NCI-H69 (cell line): ENCODE measurements at regions not wholly inside any gene's neighbourhood (a gene's known extent, or its start where the extent isn't known, plus 50 kb on each side); places are given as distances from the start of the nearest gene placed in this dataset.
"Not testable (repeated sequence)": the region's sequence is repeated elsewhere in the genome, so short reads cannot be mapped to it uniquely, and the experiment has no call there.

Experiments used
- DNase-seq: peaks from one replicate; lab custom pipeline; 2025; lab: John Stamatoyannopoulos, UW

DNA sequence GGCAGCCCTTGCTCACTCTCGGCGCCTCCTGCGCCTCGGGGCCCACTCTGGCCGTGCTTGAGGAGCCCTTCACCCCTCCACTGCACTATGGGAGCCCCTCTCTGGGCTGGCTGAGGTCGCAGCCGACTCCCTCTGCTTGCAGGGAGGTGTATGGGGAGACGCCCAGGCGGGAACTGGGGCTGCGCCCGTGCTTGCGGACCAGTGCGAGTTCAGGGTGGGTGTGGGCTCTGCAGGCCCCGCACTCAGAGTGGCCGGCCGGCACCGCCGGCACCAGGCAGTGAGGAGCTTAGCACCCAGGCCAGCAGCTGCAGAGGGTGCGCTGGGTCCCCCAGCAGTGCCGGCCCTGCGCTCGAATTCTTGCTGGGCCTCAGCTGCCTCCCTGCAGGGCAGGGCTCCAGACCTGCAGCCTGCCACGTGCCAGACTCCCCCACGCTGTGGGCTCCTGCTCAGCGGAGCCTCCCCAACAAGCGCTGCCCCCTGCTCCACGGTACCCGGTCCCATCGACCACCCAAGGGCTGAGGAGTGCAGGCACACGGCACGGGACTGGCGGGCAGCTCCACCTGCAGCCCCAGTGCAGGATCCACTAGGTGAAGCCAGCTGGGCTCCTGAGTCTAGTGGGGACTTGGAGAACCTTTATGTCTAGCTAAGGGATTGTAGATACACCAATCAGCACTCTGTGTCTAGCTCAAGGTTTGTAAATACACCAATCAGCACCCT is 54.0 kb upstream of the WWC2 start:
- not testable (repeated sequence) for DNase-seq

DNA sequence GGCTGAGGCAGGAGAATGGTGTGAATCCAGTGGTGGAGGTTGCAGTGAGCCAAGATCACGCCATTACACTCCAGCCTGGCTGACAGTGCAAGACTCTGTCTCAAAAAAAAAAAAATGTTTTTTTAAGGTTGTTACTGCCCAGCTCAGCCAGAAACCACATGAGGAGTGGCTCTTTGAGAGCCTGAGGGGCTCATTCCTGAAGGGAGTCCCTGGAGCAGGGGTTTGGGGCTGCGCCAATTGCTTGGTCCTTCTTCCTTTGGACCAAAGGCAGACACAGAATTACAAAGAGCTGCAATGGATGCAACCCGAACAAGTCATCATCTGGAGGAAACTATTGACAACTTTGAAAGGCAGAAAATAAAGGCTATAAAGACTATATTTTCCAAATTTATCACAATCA is 60.6 kb upstream of the WWC2 start:
- no peak for DNase-seq

DNA sequence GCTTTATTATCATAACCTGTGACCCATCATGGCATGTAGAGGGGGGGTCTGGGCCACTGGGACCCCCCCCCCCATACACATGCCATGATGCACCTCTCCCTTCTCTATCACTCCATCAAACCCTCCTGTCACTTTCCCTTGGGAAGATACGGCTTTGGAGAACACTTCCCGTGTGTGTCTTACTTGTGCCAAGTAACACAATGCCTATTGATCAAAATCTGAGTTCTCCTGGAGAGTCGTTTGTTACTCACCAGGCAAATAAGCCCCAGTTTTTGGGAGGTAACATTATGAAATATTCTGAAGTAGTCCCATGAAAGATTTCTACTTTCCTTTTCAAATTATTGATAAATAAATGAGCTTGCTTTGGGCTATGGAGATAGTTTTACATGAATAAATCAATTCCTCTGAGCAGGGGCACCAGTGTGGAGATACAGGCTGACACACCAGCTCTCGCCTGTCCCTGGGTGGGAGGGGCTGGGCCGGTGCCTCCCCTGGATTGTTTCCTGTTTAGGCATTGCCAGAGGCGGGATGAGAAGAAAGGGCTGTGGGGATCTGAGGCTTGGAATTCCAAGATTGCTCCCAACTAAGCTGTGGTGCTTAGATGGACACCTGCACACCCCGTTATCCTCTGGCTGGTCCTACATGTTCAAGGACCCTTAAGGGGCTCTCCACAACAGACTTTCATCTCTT is 63.2 kb upstream of the WWC2 start:
- no peak for DNase-seq

DNA sequence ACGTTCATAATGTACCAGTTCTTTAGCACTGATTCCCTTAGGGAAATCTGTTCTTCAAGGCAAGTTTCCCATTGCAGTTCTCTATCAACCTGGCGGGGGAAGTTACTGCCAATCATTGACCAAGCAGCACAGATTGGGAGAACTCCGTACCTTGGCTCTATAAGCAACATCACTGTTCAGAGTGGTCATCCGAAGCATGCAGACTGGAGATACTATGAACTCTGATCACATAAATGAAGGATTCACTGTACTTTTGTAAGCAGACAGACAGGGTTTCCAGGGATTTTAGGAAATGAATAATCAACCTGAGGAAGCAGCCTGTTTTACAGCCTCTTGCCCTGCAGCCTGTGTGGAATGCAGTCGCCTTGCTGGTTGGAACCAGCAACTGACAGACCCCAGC is 63.8 kb upstream of the WWC2 start:
- DNase-seq = no peak

DNA sequence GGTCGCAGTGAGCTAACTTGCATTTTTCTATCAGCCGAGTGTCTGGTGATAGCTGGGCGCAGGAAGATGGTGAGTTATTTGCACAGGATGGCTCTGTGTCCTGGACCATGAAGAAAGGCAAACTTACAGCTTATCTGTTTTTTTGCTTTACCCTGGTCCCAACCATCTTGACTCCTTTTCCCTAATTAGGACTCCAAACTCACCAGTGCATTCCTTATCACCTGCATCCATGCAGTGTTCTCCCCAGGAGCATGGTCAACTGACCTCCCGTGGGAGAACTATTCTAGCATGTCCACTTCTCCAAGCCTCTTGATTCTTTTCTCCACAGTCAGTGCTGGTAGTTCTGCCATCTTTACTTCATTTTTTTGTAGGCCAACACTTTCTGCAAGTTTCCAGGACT is 68.2 kb upstream of the WWC2 start:
- no peak for DNase-seq

DNA sequence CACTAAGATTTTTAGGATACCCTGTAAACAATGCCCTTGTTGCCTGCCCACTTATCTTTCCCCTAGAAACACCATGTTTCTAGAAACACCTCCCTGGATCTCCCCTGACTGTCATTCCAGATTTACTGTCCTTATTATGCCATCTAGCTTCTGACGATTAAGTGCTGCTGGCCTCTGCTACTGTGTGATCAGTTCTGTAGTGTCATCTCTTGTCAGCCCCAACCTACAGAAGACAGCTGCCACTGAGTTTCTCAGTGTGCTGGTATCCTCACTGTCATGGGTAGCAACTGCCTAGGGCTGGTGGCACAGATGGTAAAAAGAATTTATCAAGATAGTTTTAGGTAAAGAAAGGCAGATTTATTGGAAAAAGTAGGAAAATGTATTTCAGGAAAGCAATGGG is 68.7 kb upstream of the WWC2 start:
- DNase-seq = no peak

DNA sequence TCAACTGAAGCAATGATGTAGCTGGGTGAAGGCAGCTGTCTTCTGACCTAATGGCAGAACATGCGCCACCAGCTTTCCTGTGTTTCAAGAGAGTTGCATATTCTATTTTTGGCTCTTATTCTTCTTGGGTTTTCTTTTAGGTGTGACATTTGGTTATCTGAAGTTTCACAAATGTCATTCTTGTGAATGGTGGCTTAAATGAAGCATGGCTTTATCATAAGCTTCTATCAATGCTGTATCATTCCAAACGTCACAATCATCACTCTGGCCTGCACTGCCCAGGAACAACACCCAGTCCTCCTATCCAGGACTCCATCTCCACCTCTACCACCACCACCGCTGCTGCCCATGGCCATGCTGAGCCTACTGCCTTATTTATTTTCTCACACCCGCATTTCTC is 69.7 kb upstream of the WWC2 start:
- DNase-seq = no peak

DNA sequence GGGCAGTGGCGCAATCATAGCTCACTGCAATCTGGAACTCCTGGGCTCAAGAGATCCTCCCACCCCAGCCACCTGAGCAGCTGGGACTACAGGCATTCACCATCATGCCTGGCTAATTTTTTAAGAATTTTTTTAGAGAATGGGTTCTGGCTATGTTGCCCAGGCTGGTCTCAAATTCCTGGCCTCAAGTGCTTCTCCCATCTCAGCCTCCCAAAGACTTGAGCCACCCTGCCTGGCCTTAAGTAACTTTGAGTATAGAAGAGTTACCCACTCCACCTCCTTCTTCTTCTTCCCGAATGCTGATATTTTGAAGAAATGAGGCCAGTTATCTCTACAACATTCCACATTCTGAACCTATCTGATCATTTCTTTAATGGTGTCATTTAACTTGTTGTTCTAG is 72.4 kb upstream of the WWC2 start:
- no peak for DNase-seq

DNA sequence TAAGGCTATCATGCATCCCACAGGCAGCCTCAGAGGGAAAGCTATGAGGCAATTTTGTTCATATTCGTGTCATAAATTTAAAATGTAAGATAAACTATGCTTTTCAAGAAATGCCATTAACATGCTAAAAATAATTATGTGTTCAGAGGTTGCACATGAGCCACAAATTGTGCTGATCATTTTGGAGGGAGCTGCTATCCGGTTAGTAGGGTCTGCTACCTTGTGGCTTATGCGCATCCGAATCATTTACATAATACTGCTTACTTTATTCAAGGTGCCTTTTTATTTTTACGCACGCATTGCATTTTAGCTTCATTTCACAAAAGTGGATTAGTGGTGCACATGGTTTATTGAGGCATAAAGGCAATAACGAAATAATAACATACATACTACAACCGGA is 76.4 kb upstream of the WWC2 start:
- DNase-seq = no peak

DNA sequence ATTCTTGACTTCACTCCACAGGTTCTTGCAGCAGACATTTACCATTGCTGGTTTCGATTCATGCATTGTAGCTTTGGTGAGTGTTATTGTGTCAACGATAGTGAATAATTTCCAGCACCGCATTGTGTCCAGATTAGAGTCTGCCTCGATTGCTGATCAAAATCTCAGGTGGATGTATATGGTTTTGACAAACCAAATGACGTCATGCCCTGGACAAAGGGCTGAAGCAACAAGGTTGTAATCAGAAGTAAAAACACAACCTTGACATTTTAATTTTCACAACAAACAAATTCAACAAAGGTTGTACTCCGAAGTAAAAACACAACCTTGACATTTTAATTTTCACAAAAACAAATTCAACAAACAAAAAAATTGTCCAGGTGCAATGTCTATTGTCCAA is 81.1 kb upstream of the WWC2 start:
- DNase-seq = no peak

DNA sequence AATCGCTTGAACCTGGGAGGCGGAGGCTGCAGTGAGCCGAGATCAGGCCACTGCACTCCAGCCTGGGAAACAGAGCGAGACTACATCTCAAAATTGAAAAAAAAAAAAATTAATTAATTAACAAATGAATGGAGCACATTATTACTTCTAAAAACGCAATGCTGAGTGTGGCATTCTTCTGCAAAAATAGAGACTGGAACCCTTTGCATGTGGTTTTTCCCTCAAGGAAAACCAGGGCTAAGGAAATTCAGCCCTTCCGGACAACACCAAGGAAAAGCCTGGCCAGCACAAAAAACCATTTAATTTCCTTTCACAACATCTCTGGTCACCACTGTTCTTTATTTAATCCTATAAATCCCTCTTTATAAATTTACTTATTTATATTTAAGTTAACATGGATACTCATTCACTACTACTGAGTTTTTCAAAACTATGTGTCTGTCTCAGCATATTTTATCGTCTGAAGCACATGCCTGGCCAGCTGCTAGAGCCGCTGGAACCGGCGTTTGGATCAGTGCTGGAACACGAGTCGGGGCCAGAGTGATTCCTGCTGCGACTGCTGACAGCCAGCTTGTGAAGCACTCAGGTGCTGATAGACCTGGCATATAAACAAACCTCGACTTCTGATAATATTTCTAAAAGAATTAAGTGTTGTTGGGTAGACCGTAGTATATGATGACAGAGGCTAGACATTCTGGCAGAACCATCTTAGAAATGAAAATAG is 84.5 kb upstream of the WWC2 start:
- DNase-seq = no peak

DNA sequence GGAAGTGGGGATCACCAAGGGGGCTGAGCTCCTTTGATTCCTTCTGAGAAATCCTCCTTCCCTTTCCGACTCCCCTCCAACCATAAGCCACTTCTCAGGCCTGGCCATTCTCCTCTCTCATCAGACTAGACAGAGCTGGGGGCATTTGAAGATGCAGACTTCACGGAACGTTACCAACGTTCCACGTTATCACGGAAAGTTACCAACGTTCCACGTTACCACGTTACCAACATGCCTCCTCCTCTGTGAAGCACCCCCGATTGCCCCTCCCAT is 85.4 kb upstream of the WWC2 start:
- no peak for DNase-seq

DNA sequence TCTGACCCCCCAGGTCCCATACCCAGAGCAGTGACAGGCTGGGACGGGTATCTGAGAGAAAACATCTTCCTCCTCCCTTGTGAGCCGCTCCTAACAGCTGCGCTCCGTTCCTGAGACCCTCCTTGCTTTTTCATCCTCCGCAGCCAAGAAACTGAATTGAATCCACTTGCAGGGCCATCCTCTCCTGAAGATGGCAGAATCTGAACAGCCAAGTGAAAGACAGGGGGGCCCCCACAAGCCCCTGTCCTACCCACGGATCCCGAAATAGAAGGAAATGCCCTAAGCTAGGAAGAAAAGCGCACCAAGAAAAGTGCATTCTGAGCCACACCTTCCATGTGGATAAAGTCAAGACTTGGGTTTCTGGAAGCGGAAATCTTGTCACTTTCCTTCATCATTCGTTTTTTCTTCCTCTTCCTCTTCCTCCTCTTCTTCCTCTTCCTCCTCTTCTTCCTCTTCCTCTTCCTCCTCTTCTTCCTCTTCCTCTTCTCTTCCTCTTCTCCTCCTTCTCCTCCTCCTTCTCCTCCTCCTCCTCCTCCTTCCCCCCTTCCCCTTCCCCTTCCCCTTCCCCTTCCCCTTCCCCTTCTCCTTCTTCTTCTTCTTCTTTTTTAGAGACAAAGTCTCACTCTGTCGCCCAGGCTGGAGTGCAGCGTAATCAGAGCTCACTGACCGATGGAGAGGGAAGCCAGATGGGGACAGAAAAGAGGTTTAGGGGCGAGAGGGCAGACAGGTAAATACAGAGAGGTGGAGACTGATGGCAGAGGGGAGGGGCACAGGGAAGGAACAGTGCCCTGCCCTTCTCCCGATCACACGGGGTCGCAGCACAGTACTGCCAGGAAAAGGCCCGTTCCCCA is 86.0 kb upstream of the WWC2 start:
- no peak for DNase-seq

DNA sequence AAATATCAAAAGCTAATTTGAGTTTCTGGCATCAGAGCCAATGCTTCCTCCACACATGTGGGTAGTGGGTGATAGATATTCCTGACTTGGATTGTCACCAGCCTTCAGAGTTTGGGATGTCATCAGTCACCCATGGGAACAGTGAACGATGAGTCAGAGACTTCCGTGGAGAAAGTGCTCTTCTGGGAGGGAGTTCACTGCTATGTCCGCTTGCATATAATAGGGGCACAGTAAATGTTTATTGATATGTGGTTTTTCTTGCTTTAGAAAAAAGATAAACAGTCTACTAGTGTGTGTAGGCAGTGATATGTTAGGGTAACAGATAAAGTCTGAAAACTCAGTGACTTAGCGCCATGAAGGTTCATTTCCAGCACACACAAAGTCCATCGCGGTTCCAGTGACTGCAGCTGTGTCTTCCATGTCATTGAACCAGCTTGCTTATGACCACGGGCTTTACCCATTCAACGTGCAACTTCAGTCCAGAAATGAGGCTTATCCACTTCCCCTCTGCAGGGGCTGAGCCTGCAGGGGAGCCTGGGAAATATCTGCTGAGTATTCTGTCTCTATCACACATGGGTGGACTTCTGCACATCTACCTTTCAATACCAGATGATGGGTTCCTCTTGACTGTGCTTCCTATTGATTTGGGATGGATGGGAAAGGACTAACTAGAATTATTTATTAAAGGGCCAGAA is 87.7 kb upstream of the WWC2 start:
- no peak for DNase-seq

DNA sequence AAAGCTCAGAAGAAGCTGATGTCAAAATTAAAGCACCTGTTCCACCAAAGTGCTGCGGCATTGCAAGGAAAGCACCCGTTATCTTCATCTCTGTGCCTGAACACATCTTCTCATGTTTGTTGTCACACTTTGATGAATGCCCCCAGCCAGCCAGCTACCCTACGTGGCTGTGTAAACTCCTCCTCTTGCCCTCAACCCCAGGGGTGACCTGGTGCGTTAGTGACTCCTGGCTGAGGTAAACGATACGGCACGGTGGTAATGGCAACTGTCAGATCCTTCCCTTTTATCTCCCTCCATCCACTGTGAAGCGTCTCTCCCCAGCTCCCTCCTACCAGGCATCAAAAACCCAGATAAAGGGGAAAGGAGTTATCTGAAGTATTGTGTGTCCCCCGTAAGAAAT is 90.6 kb upstream of the WWC2 start:
- DNase-seq = peak; percentile 50

DNA sequence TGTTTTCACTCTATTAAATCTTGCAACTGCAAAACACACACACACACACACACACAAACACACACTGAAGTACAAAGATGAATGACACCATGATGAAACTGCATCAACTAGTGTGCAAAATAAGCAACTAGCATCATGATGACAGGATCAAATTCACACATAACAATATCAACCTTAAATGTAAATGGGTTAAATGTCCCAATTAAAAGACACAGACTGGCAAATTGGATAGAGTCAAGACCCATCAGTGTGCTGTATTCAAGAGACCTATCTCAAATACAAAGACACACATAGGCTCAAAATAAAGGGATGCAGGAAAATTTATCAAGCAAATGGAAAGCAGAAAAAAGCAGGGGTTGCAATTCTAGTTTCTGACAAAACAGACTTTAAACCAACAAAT is 87.2 kb upstream of the DCTD start:
- DNase-seq = not testable (repeated sequence)

DNA sequence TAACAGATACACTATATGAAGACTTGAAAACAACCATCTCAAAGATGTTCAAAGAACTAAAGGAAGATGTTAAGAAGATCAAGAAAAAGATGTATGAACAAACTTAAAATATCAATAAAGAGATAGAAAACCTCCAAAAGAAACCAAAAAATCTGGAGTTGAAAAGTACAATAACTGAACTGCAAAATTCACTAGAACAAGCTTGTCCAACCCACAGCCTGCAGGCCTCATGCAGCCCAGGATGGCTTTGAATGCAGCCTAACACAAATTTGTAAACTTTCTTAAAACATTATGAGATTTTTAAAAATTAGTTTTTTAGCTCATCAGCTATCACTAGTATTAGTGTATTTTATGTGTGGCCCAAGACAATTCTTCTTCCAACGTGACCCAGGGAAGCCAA is 77.0 kb upstream of the DCTD start:
- DNase-seq = no peak

DNA sequence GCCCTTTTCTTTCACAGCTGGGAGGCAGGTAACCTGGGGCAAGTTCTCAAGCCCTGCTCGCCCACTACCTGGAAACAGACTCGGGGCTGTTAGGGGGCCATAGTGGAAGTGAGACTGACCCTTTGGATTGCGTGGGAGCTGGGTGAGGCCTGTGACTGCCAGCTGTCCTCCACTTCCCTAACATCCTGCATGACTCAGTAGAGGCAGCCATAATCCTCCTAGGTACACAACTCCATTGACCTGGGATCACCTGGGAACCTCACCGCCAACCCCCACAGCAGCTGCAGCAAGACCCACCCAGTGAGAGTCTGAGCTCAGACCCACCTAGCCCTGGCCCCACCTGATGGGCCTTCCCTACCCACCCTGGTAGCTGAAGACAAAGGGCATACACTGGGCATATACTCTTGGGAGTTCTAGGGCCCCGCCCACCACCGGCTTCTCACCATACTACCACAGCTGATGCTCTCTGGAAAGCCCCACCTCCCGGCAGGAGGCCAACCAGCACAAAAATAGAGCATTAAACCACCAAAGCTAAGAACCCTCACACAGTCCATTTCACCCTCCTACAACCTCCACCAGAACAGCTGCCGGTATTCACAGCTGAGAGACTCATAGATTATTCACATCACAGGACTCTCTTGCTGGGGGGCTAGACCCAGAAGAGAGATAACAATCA is 61.1 kb upstream of the DCTD start:
- peak; percentile 2 for DNase-seq

DNA sequence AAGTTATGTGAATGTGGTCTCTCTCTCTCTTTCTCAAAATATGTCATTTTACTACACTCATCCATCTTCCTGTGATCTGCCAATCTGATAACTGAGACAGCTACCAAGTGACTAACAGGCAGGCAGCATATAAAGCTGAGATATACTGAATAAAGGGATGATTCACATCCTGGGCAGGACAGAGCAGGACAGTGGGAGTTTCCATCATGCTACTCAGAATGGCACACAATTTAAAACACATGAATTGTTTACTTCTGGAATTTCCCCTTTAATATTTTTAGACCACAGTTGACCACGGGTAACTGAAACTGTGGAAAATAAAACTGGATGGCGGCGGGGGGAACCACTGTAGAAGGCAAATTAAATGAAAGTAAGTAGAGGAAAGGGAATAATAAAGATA is 58.6 kb upstream of the DCTD start:
- no peak for DNase-seq

DNA sequence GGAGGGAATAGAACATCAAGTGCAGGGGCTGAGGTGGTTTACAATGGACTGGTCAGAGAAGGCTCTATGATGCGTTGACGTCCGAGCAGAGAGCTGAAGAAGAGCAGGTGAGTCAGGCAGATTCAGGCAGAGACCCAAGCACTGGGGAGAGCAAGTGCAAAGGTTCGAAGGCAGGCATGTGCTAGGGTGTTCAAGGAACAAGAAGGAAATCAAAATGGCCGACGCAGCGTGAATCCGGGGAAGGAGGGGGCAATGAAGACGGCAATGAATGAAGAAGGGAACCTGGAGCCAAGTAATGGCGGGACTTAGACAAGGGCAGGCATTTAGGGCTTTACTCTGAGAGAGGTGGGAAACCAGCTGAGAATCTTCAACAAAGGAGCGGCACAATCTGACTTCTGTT is 56.8 kb upstream of the DCTD start:
- no peak for DNase-seq

DNA sequence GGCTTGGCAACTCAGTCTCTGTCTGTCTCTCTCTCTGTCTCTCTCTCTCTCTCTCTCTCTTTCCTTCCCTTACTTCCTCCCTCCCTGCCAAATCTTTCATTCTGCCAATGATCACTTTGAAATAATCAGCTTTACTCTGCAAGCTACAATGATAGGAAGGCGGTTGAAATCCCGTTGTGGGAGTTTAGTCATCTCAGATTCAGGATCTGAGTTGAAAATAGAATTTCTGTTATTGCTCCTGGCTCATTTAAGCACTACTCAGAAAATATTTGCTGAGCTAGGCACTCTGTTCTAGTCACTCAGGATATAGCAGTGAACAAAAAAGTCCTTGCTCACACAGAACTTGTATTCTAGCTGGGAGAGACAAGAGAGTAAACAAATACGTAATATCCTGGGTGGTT is 56.3 kb upstream of the DCTD start:
- no peak for DNase-seq

DNA sequence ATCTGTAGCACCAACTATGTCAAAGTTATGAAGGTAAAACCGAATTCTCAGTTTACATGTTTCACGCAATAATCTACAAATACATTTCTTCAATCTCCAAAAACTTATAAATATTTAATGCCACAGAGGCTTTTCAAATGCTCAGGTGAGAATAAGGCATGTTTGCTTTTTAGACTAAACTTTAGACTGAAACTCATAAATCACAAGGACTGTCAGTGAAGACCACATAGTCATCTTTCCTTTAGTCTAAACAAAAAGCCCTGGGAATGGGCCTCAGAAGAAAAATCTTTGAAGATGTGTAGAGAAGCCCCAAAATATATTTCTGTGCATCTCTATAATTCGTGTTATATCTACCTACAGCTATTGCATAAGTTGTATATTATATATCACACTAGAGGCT is 54.5 kb upstream of the DCTD start:
- DNase-seq = no peak
